ENCODE measurements at regions not wholly inside any gene's neighbourhood (a gene's known extent, or its start where the extent isn't known, plus 50 kb on each side); places are given as distances from the start of the nearest gene placed in this dataset.

DNA sequence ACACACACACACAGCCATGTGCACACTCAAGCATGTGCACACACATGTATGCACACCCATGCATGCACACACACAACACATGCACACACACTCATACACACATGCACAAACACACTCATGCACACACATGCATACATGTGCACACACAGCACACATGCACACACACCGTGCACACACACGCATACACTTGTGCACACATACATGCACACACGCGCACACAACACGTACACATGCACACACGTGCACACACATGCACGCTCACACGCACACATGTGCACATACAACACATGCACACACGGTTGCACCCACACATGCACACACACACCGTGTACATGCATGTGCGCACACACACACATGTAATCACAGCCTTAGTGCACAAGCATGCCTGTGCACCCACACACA lies 230.4 kb upstream of the GSE1 start:
- Histone ChIP-seq H3K27me3 (ENCODE audit: control insufficient read depth, insufficient read depth, low read length, poor library complexity, severe bottlenecking) (no peaks in the 10 kb centered on the region), H3K4me3 (ENCODE audit: low read length) (no peak overlapping the region), H3K9me3 (ENCODE audit: control insufficient read depth, low read length) (no peaks in the 10 kb centered on the region), H3K4me1 (ENCODE audit: control insufficient read depth, insufficient read depth, low read length) (peaks cover 9% of the 10 kb centered on the region), H3K36me3 (ENCODE audit: control insufficient read depth, insufficient read depth, low read length) (no peaks in the 10 kb centered on the region), H3K27ac (ENCODE audit: low read depth, low read length) (no peak overlapping the region), H3K9ac (ENCODE audit: extremely low read depth, low read length, poor library complexity, severe bottlenecking) (no peak overlapping the region)
- TF ChIP-seq, protein P1, sequence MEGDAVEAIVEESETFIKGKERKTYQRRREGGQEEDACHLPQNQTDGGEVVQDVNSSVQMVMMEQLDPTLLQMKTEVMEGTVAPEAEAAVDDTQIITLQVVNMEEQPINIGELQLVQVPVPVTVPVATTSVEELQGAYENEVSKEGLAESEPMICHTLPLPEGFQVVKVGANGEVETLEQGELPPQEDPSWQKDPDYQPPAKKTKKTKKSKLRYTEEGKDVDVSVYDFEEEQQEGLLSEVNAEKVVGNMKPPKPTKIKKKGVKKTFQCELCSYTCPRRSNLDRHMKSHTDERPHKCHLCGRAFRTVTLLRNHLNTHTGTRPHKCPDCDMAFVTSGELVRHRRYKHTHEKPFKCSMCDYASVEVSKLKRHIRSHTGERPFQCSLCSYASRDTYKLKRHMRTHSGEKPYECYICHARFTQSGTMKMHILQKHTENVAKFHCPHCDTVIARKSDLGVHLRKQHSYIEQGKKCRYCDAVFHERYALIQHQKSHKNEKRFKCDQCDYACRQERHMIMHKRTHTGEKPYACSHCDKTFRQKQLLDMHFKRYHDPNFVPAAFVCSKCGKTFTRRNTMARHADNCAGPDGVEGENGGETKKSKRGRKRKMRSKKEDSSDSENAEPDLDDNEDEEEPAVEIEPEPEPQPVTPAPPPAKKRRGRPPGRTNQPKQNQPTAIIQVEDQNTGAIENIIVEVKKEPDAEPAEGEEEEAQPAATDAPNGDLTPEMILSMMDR (conservative IDR thresholded peaks at IDR 0.05), result no peak
- 92 to 94% methylated on average over 5 to 11 of the region's 11 CpGs for WGBS, 2 experiments (ENCODE audit: insufficient coverage in 1 of 2, insufficient read length in 1 of 2)
- H3K4me1 Mint-ChIP-seq, result peaks cover 10% of the 10 kb centered on the region
- H3K27me3 Mint-ChIP-seq (ENCODE audit: insufficient read depth), result no peaks in the 10 kb centered on the region
- H3K27ac Mint-ChIP-seq, result no peak overlapping the region
- no peak for DNase-seq
- H3K36me3 Mint-ChIP-seq (ENCODE audit: low read depth), result no peaks in the 10 kb centered on the region
- no peak overlapping the region for H3K4me3 Mint-ChIP-seq
- H3K9me3 Mint-ChIP-seq, result no peaks in the 10 kb centered on the region

DNA sequence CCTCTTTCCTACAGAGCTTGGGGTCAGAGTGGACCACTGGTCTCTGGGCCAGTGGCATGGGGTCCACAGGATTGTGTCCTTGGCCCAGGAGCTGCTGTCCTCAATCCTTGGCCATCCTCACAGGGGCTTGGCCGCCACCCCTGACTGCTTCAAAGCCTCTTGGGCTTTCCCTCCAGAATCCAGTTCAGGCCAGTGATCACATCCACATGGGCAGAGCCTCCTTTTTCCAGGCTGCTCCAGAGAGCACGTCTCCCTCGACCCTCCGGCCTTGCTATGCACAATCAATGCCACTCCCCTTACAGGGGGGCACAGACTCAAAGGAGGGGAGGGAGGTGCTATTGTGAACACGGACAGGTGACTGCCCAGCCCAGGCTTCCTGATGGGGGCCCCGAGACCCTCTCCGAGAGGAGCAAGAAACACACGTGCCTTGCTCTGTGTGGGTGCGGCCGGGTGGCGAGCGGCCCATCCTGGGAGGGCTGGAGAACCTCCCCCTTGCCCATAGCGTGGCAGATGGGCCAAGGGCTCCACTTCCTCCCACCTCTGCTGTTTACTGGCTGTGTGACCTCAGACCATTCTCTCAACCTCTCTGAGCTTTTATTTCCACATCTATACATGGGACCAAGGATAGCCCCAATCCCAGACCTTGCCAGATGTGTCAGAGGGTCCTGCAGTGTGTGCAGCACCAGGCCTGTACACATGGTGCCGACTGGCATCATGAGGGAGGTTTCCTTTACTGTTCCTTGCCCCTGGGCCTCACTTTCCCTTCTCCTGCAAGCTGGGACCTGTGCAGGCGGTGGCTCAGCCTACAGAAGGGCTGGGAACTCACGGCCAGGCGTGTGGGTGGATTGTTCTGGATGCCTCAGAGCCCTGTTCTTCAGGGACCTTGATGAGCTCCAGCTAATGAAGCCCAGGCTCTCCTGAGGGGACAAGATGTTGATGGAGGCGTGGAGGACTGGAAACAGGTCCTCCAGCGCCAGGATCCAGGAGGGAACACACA lies 229.0 kb upstream of the GSE1 start:
- no peak for DNase-seq
- no peaks in the 10 kb centered on the region for H3K27me3 ChIP-seq (ENCODE audit: control insufficient read depth, insufficient read depth, low read length, poor library complexity, severe bottlenecking)
- no peak overlapping the region for H3K4me3 ChIP-seq (ENCODE audit: low read length)
- no peak overlapping the region for H3K27ac ChIP-seq (ENCODE audit: low read depth, low read length)
- peaks cover 9% of the 10 kb centered on the region for H3K4me1 ChIP-seq (ENCODE audit: control insufficient read depth, insufficient read depth, low read length)
- 90 to 95% methylated on average over 12 to 19 of the region's 19 CpGs for WGBS, 2 experiments (ENCODE audit: insufficient coverage in 1 of 2, insufficient read length in 1 of 2)
- Mint-ChIP-seq H3K27me3 (ENCODE audit: insufficient read depth) (no peaks in the 10 kb centered on the region), H3K36me3 (ENCODE audit: low read depth) (no peaks in the 10 kb centered on the region), H3K9me3 (no peaks in the 10 kb centered on the region), H3K4me1 (peaks cover 9% of the 10 kb centered on the region), H3K4me3 (no peak overlapping the region), H3K27ac (no peak overlapping the region)
- no peak overlapping the region for H3K9ac ChIP-seq (ENCODE audit: extremely low read depth, low read length, poor library complexity, severe bottlenecking)
- H3K9me3 ChIP-seq (ENCODE audit: control insufficient read depth, low read length), result no peaks in the 10 kb centered on the region
- H3K36me3 ChIP-seq (ENCODE audit: control insufficient read depth, insufficient read depth, low read length), result no peaks in the 10 kb centered on the region
- TF ChIP-seq, protein P1 (conservative IDR thresholded peaks at IDR 0.05), result no peak

DNA sequence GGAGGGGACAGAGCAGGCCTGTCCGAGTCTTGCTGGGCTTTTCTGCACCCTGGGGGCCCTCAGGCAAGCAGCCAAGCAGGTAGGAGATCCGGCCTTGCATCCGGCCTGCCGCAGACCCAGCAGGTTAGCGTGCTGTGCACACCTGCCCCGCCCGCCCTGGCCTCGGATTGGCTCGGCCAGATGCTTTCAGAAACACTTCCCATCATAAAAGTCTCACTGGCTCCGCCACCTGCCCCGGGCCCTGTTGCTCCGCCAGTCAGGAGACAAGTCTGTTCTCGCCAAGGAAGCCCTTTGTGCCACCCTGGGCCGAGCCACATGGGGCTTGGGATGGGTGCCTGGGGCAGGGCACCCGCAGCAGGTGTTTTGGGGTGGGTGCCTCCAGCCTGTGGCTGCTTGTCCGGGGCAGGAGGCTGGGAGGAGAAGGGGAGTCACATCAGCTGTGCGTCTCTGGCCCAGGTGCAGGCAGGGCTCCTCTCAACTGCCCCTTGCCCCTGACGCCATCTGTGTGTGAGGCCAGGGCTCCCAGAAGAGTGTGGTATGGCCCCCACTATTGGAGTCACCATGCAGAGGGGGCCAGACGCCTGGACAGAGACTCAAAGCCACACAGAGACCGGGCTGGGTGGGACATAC lies 228.2 kb upstream of the GSE1 start:
- WGBS, 2 experiments (ENCODE audit: insufficient coverage in 1 of 2, insufficient read length in 1 of 2), result 85 to 94% methylated on average over 15 to 20 of the region's 20 CpGs
- Histone ChIP-seq H3K4me1 (ENCODE audit: control insufficient read depth, insufficient read depth, low read length) (peaks cover 9% of the 10 kb centered on the region), H3K9ac (ENCODE audit: extremely low read depth, low read length, poor library complexity, severe bottlenecking) (no peak overlapping the region), H3K27ac (ENCODE audit: low read depth, low read length) (no peak overlapping the region), H3K27me3 (ENCODE audit: control insufficient read depth, insufficient read depth, low read length, poor library complexity, severe bottlenecking) (no peaks in the 10 kb centered on the region), H3K9me3 (ENCODE audit: control insufficient read depth, low read length) (no peaks in the 10 kb centered on the region), H3K36me3 (ENCODE audit: control insufficient read depth, insufficient read depth, low read length) (no peaks in the 10 kb centered on the region), H3K4me3 (ENCODE audit: low read length) (no peak overlapping the region)
- H3K9me3 Mint-ChIP-seq, result no peaks in the 10 kb centered on the region
- H3K27me3 Mint-ChIP-seq (ENCODE audit: insufficient read depth), result no peaks in the 10 kb centered on the region
- TF ChIP-seq, protein P1 (conservative IDR thresholded peaks at IDR 0.05), result no peak
- DNase-seq, result no peak
- no peak overlapping the region for H3K4me3 Mint-ChIP-seq
- no peak overlapping the region for H3K27ac Mint-ChIP-seq
- H3K4me1 Mint-ChIP-seq, result peaks cover 9% of the 10 kb centered on the region
- H3K36me3 Mint-ChIP-seq (ENCODE audit: low read depth), result no peaks in the 10 kb centered on the region

Measured in endodermal cell (in vitro differentiated cells).